Muscle layer of duodenum (tissue), 2 donors: ENCODE measurements at regions not wholly inside any gene's neighbourhood (a gene's known extent, or its start where the extent isn't known, plus 50 kb on each side); places are given as distances from the start of the nearest gene placed in this dataset.
"Not testable (repeated sequence)": the region's sequence is repeated elsewhere in the genome, so short reads cannot be mapped to it uniquely, and the experiment has no call there.

Experiments
- H3K27ac ChIP-seq: one replicate; pipeline ENCODE4 v1.7.0; 2013; ENCODE audit warnings: mild to moderate bottlenecking, low read length
- H3K27me3 ChIP-seq: one replicate; pipeline ENCODE4 v1.7.0; 2013; ENCODE audit warnings: low read depth, mild to moderate bottlenecking, control low read depth, low read length
- H3K36me3 ChIP-seq, 2 donors: one replicate each; pipeline ENCODE4 v1.7.0; 2013; ENCODE audit warnings: low read length in 2 of 2, control low read depth in 1 of 2, mild to moderate bottlenecking in 1 of 2; ENCODE audit not compliant: insufficient read depth in 2 of 2, control insufficient read depth in 1 of 2
- H3K4me1 ChIP-seq, 2 donors: one replicate each; pipeline ENCODE4 v1.7.0; 2013; ENCODE audit warnings: low read length in 2 of 2, mild to moderate bottlenecking in 2 of 2, control low read depth in 1 of 2, moderate library complexity in 1 of 2; ENCODE audit not compliant: insufficient read depth in 2 of 2, control insufficient read depth in 1 of 2
- H3K4me3 ChIP-seq, 2 donors: one replicate each; pipeline ENCODE4 v1.7.0; 2013; ENCODE audit warnings: low read length in 2 of 2, low read depth in 1 of 2, mild to moderate bottlenecking in 1 of 2
- H3K9me3 ChIP-seq, 2 donors: one replicate each; pipeline ENCODE4 v1.7.0; 2013; ENCODE audit warnings: low read length in 2 of 2, control low read depth in 1 of 2, mild to moderate bottlenecking in 1 of 2; ENCODE audit not compliant: control insufficient read depth in 1 of 2
- donor health status: healthy.

DNA sequence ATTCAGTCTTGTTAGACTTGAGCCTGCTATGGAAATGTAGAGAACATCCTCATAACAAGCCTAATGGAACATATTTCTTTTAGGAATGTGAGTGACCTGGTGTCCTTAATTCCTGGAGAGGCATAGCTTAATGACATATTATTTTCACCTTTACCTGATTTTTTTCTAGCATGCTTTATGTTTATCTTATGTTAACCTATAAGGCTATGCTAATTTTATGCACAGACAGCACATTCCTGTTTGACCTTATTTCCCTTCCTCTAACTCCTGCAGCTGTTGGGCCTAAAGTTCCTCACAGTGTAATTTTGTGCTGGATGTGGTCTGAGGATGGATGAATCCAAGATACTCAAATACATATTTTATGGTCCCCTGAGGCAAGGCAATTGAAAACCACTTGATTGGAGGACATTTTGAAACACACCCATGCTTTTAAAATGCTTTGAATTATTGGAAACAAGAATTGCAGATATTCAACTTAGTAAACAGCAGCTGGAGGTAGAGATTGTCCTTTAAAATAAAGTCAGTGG lies 111.5 kb downstream of the LARP7 start:
- H3K27ac ChIP-seq, result no peak overlapping the region
- no peaks in the 10 kb centered on the region for H3K9me3 ChIP-seq
- H3K27me3 ChIP-seq, result no peaks in the 10 kb centered on the region
- H3K4me3 ChIP-seq, result no peak overlapping the region
- no peaks in the 10 kb centered on the region for H3K4me1 ChIP-seq
- H3K36me3 ChIP-seq, result no peaks in the 10 kb centered on the region

- not testable (repeated sequence) for H3K27me3 ChIP-seq
Measured at GRCh38 chr4:112750749-112751148, 113.8 kb downstream of the LARP7 start.

DNA sequence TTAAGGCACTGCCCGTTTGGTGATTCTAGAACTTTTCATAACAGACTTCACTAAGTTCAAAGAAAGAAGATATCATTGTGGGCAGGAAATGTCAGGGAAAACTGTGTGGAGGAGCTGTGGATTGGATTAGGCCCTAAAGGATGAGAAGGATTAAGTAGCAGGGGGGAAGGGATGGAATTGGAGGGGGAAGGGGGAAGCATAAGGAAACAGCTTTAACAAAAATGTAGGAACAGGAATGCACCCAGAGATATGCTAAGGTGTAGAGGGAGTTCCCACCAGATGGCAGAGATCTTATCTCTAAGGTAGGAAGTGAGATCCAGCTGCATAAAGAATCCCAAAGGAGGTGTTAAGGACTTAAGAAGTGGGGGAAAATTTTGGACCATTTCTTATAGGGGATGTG lies 114.5 kb downstream of the LARP7 start:
- Histone ChIP-seq H3K4me3 (no peak overlapping the region), H3K27ac (no peak overlapping the region), H3K27me3 (no peaks in the 10 kb centered on the region), H3K9me3 (no peaks in the 10 kb centered on the region), H3K4me1 (no peaks in the 10 kb centered on the region), H3K36me3 (no peaks in the 10 kb centered on the region)

More at GRCh38 chr4:112750749-112751148, 113.8 kb downstream of the LARP7 start:
- H3K4me3 ChIP-seq, H3K9me3 ChIP-seq, H3K4me1 ChIP-seq, H3K36me3 ChIP-seq, H3K27ac ChIP-seq: not testable (repeated sequence)

GRCh38 chr4:112752061-112752460 lies 115.1 kb downstream of the LARP7 start:
- Histone ChIP-seq H3K4me1 (no peaks in the 10 kb centered on the region), H3K9me3 (no peaks in the 10 kb centered on the region), H3K27me3 (no peaks in the 10 kb centered on the region), H3K27ac (no peak overlapping the region), H3K36me3 (no peaks in the 10 kb centered on the region), H3K4me3 (no peak overlapping the region)

GRCh38 chr4:112752510-112752909 lies 115.6 kb downstream of the LARP7 start:
- Histone ChIP-seq H3K36me3 (no peaks in the 10 kb centered on the region), H3K27me3 (no peaks in the 10 kb centered on the region), H3K4me3 (no peak overlapping the region), H3K27ac (no peak overlapping the region), H3K4me1 (no peaks in the 10 kb centered on the region), H3K9me3 (no peaks in the 10 kb centered on the region)

DNA sequence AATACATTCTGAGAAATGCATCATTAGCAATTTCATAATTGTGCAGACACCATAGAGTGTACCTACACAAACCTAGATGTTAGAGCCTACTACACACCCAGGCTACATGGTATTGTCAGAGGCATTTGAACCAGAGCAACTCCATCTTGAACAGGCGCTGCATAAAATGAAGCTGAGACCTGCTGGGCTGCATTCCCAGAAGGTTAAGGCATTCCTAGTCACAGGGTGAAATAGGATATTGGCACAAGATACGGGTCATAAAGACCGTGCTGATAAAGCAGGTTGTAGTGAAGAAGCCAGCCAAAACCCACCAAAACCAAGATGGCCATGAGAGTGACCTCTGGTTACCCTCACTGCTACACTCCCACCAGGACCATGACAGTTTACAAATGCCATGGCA lies 116.4 kb downstream of the LARP7 start:
- H3K4me1 ChIP-seq, result no peaks in the 10 kb centered on the region
- H3K9me3 ChIP-seq, result no peaks in the 10 kb centered on the region
- no peaks in the 10 kb centered on the region for H3K36me3 ChIP-seq
- H3K27ac ChIP-seq, result no peak overlapping the region
- no peak overlapping the region for H3K4me3 ChIP-seq
- H3K27me3 ChIP-seq, result no peaks in the 10 kb centered on the region

DNA sequence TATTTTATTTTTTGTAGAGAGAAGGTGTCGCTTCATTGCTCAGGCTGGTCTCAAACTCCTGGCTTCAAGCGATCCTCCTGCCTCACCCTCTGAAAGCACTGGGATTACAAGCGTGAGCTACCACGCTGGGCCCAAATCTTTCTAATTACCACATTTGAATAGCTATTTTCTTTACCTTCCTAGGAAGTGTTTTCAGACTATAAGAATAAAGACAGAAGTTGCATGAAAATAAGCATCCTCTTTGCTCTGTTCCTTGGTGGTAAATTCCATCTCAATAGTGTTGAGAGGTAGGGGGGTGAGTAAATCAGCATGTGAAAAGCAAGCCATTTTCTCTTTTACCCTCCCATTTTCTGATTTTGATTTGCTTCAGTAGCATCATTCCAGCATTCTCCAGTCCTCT lies 122.4 kb downstream of the LARP7 start:
- H3K36me3 ChIP-seq, result no peaks in the 10 kb centered on the region
- H3K27ac ChIP-seq, result no peak overlapping the region
- no peaks in the 10 kb centered on the region for H3K9me3 ChIP-seq
- H3K4me1 ChIP-seq, result no peaks in the 10 kb centered on the region
- no peaks in the 10 kb centered on the region for H3K27me3 ChIP-seq
- H3K4me3 ChIP-seq, result no peak overlapping the region

DNA sequence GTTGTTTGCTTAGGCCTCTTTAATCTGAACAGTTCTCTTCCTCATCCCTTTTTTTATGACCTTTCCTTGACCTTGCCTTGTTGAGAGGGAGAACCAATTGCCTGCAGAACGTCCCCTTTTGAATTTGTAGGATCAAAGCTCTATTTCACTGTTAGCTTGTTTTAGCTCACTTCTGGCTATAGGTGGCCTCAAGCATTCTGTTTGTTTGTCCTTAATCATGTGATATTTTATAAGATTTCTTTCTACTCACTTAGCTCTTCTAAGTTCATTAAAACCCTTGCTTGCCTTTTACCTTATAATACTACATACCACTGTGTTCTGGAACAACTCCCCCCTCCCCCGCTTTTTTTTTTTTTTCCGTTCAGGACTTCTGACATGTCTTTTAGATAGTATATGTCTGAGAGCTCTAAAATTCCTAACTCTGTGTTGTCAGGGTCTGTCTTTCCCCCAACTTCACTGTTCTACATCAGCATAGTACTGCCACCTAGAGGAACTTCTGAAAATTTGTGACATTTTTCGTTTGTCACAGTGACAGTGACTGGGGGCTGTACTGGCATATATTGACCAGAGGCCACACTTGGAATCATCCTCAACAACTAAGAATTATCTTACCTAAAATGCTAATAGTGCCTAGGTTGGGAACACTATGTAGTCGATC lies 128.5 kb downstream of the LARP7 start:
- no peaks in the 10 kb centered on the region for H3K27me3 ChIP-seq
- no peaks in the 10 kb centered on the region for H3K4me1 ChIP-seq
- H3K4me3 ChIP-seq, result no peak overlapping the region
- H3K36me3 ChIP-seq, result no peaks in the 10 kb centered on the region
- no peak overlapping the region for H3K27ac ChIP-seq
- H3K9me3 ChIP-seq, result no peaks in the 10 kb centered on the region

DNA sequence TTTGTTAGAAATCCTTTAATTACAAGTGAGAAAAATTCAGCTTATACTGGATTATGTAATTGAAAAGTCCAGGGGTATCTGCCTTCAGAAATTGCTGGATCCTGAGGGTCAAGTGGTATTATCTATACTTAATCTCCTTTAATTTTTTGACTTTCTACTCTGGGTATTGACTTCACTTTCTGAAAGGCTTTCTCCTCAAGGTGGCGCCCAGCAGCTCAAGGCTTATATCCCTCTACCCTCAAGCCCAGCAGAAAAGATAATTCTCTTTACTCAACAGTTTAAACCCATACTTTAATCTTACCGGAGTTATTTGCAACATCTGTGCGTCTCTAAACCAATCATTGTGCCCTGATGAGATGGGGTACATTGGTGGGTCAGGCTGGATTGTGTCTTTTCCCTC lies 129.5 kb downstream of the LARP7 start:
- Histone ChIP-seq H3K27me3 (no peaks in the 10 kb centered on the region), H3K4me3 (no peak overlapping the region), H3K9me3 (no peaks in the 10 kb centered on the region)

DNA sequence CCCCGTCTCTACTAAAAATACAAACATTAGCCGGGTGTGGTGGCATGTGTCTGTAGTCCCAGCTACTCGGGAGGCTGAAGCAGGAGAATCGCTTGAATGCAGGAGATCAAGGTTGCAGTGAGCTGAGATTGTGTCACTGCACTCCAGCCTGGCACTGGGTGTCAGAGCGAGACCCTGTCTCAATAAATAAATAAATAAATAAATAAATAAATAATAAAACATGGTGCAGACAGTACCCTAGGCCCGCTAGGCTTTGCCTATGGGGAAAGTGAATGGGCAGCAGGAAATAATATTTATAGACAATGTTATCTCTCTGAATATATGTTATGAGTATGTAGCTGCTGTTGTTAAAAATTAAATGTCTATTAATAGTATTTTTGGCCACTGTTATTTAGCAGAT lies 130.4 kb downstream of the LARP7 start:
- Histone ChIP-seq H3K27me3 (no peaks in the 10 kb centered on the region), H3K4me1 (no peaks in the 10 kb centered on the region), H3K9me3 (no peaks in the 10 kb centered on the region), H3K4me3 (no peak overlapping the region), H3K27ac (no peak overlapping the region), H3K36me3 (no peaks in the 10 kb centered on the region)

More for the DNA sequence above, 129.5 kb downstream of the LARP7 start:
- Histone ChIP-seq H3K27ac (no peak overlapping the region), H3K4me1 (no peaks in the 10 kb centered on the region), H3K36me3 (no peaks in the 10 kb centered on the region)

DNA sequence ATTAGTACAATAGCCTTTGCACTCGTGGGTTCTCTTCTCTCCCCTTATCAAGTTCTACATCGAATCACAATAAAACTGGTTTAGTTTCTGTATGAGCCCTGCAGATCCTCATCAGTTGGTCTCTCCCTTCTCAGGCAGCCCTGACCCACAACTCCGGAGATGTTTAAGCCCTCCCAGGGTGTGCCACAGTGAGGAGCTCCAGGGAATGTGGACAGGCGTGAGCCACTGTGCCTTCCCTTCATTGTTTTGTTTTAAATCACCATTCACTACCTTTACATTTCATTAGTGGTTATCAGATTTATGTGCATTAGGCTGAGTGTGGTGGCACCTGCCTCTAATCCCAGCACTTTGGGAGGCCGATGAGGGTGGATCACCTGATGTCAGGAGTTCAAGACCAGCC lies 133.2 kb downstream of the LARP7 start:
- Histone ChIP-seq H3K9me3 (no peaks in the 10 kb centered on the region), H3K4me1 (no peaks in the 10 kb centered on the region), H3K4me3 (no peak overlapping the region), H3K36me3 (no peaks in the 10 kb centered on the region), H3K27ac (no peak overlapping the region), H3K27me3 (no peaks in the 10 kb centered on the region)

DNA sequence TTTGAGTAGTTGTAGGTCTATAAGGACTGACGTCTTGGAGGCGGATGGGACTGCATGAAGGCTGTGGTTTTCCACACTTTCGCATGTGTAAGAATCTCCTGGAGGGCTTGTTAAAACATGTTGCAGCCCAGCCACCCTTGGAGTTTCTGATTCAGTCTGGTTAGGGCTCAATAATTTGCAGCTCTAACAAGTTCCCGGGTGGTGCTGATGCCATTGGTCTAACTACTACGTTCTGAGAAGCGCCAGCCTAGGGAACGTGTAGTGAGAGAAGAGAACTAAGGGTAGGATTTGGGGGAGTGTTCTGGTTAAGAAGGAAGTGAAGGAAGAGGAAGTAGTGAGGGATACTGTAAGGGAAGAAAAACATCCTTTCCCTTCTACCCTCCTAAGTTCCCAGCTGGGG lies 138.9 kb downstream of the LARP7 start:
- Histone ChIP-seq H3K36me3 (no peaks in the 10 kb centered on the region), H3K9me3 (no peaks in the 10 kb centered on the region), H3K27ac (no peak overlapping the region), H3K27me3 (no peaks in the 10 kb centered on the region), H3K4me3 (no peak overlapping the region), H3K4me1 (no peaks in the 10 kb centered on the region)
